GM18520 (cell line): ENCODE measurements at regions not wholly inside any gene's neighbourhood (a gene's known extent, or its start where the extent isn't known, plus 50 kb on each side); places are given as distances from the start of the nearest gene placed in this dataset.
"Not testable (repeated sequence)": the region's sequence is repeated elsewhere in the genome, so short reads cannot be mapped to it uniquely, and the experiment has no call there.

Experiments used
- ATAC-seq: cut with Tn5 transposase; IDR thresholded peaks from one replicate; pipeline ENCODE4 v1.9.1; 2021; ENCODE audit not compliant: unreplicated experiment

DNA sequence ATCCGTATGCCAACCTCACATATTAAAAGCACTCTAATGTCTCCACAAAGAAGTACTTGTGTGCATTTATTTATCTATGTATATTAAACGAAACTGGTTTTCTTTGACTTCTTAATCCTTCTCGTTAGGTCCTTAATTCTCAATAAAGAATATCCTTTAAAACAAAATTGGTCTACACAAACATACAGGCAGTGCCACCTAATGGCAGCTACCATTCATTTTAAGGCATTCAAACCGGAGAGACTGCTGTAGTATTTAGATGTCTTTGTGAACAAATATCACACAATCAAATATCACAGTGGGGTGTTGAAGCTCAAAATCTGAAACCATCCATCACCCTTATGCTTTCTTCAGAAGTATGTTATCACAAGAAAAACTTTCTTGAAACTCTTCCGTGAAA is 96.6 kb upstream of the IRAK1BP1 start:
- ATAC-seq: no peak

GRCh38 chr6:78771586-78771985 is 95.8 kb upstream of the IRAK1BP1 start:
- ATAC-seq: no peak

DNA sequence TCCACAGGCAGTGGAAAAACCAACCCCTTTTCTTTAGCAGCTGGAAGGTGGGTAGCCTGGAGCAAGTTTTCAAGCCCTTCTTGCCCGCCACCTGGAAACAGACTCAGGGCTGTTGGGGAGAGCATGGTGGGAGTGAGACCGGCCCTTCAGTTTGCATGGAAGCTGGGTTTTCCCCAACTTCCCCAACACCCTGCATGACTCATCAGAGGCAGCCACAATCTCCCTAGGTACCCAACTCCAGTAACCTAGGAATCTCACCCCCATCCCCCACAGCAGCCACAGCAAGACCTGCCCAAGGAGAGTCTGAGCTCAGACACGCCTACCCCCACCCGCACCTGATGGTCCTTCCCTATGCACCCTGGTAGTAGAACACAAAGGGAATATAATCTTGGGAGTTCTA is 86.3 kb upstream of the IRAK1BP1 start:
- ATAC-seq: no peak

DNA sequence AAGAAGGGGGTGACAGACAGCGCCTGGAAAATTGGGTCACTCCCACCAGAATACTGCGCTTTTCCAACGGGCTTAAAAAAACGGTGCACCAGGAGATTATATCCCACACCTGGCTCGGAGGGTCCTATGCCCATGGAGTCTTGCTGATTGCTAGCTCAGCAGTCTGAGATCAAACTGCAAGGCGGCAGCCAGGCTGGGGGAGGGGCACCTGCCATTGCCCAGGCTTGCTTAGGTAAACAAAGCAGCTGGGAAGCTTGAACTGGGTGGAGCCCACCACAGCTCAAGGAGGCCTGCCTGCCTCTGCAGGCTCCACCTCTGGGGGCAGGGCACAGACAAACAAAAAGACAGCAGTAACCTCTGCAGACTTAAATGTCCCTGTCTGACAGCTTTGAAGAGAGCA is 84.0 kb upstream of the IRAK1BP1 start:
- ATAC-seq: not testable (repeated sequence)

GRCh38 chr6:78797270-78797669 is 70.1 kb upstream of the IRAK1BP1 start:
- no peak for ATAC-seq

GRCh38 chr6:78799682-78800081 is 67.7 kb upstream of the IRAK1BP1 start:
- ATAC-seq: no peak

- ATAC-seq: not testable (repeated sequence)
Measured at GRCh38 chr6:78806792-78807191, 60.6 kb upstream of the IRAK1BP1 start.

DNA sequence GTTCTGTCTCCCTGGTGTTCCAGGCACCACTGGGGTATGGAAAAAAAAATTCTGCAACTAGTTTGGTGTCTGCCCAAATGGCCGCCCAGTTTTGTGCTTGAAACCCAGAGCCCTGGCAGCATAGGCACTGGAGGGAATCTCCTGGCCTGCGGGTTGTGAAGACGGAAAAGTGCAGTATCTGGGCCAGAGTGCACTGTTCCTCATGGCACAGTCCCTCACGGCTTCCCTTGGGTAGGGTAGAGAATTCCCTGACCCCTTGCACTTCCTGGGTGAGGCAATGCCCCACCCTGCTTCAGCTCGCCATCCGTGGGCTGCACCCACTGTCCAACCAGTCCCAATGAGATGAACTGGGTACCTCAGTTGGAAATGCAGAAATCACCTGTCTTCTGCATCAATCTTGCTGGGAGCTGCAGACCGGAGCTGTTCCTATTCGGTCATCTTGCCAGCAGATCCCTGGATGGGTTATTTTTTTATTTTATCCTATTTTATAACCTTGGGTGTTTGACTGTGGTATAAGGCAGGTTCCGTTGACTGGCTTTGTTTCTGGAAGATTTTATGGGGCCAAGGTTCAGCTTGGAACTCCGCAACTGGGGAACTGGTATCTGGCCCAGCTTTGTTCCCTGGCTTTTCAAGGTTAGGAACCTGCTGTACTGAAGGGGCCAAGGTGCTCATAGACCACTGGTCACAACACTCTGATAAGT is 59.5 kb upstream of the IRAK1BP1 start:
- ATAC-seq: not testable (repeated sequence)

- no peak for ATAC-seq
Measured at GRCh38 chr6:78808356-78808891, 58.9 kb upstream of the IRAK1BP1 start.

DNA sequence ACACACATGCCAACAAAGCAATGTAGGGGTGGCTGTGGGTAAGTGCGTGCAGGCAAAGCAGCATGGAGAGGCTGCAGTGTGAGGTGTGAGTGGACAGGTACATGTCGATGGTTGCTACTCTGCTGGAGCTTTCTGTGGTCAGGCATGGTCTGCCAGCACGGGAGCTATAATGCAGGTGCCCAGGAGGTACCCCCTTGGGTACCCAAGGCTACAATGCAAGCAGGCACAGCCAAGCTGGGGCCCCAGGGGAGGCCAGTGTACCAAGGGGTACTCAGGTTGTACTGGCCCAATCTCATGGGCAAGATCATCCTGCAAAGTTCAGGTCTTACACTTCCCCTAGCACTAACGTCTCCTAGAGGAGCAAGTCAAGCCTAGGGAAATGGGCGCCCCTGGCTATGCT is 58.4 kb upstream of the IRAK1BP1 start:
- no peak for ATAC-seq

DNA sequence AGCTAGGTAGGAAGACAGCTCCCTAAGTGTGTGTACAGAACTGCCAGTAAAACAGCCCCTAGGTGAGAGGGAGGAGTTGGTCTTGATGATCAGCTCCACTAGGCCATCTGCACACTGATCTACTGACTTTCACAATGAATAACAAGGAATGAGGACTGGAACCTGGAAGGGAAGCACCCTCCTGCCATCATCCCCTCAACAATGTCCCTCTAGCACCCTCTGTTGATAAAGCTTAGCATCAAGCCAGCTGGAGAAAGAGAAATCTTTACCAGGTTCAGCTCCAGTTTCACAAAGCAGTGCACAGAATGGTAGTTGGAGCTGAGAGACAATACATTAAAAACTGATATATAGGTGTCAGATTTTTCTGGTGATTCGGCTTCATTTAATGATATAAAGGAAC is 57.2 kb upstream of the IRAK1BP1 start:
- no peak for ATAC-seq

- ATAC-seq: no peak
Measured at GRCh38 chr6:78810698-78811097, 56.7 kb upstream of the IRAK1BP1 start.
